Gastrocnemius medialis (tissue), 4 donors: ENCODE measurements at regions not wholly inside any gene's neighbourhood (a gene's known extent, or its start where the extent isn't known, plus 50 kb on each side); places are given as distances from the start of the nearest gene placed in this dataset.

ENCODE experiments used
- POLR2A ChIP-seq, 2 donors: fragments of 450-650 bp; IDR thresholded peaks; one replicate each; pipeline ENCODE4 v1.6.1; 2017; ENCODE audit warnings: antibody characterized with exemption in 2 of 2, mild to moderate bottlenecking in 2 of 2, moderate library complexity in 2 of 2
- TF ChIP-seq, protein P1 (sequence below), 5 experiments: fragments of 450-650 bp in 3 of 5; fragments of 200-600 bp in 2 of 5; sonication (generic) in 2 of 5; IDR thresholded peaks in 4 of 5; conservative IDR thresholded peaks in 1 of 5; 1 replicate in 4 of 5; 2 replicates in 1 of 5; pipeline ENCODE4 v1.5.1; 2016 to 2019; ENCODE audit warnings: antibody characterized with exemption in 5 of 5, mild to moderate bottlenecking in 3 of 5, moderate library complexity in 3 of 5

DNA sequence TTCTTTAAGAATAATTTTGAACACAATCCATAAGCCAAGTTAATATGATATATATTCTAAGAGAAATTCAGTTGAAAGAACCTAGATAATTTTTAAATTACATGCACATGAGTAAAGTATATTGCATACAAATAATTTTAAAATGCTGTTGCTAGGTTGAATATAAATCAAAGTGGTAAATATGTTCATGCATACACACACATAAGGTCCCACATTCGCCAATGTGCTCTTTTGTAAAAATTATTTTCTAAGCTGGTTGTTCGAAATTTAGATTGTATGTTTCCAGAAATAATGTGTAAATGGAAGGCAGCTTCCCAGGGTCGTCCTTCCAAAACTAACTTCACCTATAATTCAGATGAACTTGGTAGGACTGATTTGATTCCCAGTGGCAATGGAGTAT is 173.7 kb upstream of the CCDC196 start:
- TF ChIP-seq, protein P1, sequence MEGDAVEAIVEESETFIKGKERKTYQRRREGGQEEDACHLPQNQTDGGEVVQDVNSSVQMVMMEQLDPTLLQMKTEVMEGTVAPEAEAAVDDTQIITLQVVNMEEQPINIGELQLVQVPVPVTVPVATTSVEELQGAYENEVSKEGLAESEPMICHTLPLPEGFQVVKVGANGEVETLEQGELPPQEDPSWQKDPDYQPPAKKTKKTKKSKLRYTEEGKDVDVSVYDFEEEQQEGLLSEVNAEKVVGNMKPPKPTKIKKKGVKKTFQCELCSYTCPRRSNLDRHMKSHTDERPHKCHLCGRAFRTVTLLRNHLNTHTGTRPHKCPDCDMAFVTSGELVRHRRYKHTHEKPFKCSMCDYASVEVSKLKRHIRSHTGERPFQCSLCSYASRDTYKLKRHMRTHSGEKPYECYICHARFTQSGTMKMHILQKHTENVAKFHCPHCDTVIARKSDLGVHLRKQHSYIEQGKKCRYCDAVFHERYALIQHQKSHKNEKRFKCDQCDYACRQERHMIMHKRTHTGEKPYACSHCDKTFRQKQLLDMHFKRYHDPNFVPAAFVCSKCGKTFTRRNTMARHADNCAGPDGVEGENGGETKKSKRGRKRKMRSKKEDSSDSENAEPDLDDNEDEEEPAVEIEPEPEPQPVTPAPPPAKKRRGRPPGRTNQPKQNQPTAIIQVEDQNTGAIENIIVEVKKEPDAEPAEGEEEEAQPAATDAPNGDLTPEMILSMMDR (IDR thresholded peaks at IDR 0.05 in 4 of 5, conservative IDR thresholded peaks at IDR 0.05 in 1 of 5) = no peak
- TF ChIP-seq POLR2A (IDR thresholded peaks at IDR 0.05) = no peak
